HEK293 (cell line): ENCODE measurements at regions not wholly inside any gene's neighbourhood (a gene's known extent, or its start where the extent isn't known, plus 50 kb on each side); places are given as distances from the start of the nearest gene placed in this dataset.

Source experiments
- GLI4 ChIP-seq: fragments of 450-650 bp; formaldehyde crosslinking; IDR thresholded peaks from 2 replicates; pipeline ENCODE4 v1.5.1; 2016; ENCODE audit warnings: missing biosample characterization, missing genetic modification characterization
- IKZF3 ChIP-seq: fragments of 450-650 bp; IDR thresholded peaks from 2 replicates; pipeline ENCODE4 v1.5.0; 2018; ENCODE audit warnings: missing biosample characterization, mild to moderate bottlenecking, missing genetic modification characterization, moderate library complexity
- MZF1 ChIP-seq: fragments of 450-650 bp; formaldehyde crosslinking; IDR thresholded peaks from 2 replicates; pipeline ENCODE4 v1.5.1; 2017; ENCODE audit warnings: missing biosample characterization, missing genetic modification characterization, borderline replicate concordance
- ZBTB17 ChIP-seq: fragments of 450-650 bp; formaldehyde crosslinking; IDR thresholded peaks from 2 replicates; pipeline ENCODE4 v1.5.1; 2016; ENCODE audit warnings: missing biosample characterization, missing genetic modification characterization
- ZNF274 ChIP-seq, 2 experiments: fragments of 200-500 bp in 1 of 2; fragments of 450-650 bp in 1 of 2; sonication (Bioruptor generic) in 1 of 2; formaldehyde crosslinking in 1 of 2; IDR thresholded peaks; 2 replicates each; pipeline versions ENCODE4 v1.5.1 to v1.6.1; 2014 to 2016; ENCODE audit warnings: borderline replicate concordance in 1 of 2, inconsistent platforms in 1 of 2, low read length in 1 of 2, missing biosample characterization in 1 of 2, missing genetic modification characterization in 1 of 2
- ZNF501 ChIP-seq: fragments of 450-650 bp; formaldehyde crosslinking; IDR thresholded peaks from 2 replicates; pipeline ENCODE4 v1.5.1; 2016; ENCODE audit warnings: missing biosample characterization, missing genetic modification characterization
- ZNF677 ChIP-seq: fragments of 450-650 bp; IDR thresholded peaks from 2 replicates; pipeline ENCODE4 v1.5.0; 2018; ENCODE audit warnings: missing biosample characterization, mild to moderate bottlenecking, missing genetic modification characterization, moderate library complexity
- ZNF776 ChIP-seq: fragments of 450-650 bp; formaldehyde crosslinking; IDR thresholded peaks from 2 replicates; pipeline ENCODE4 v1.5.0; 2017; ENCODE audit warnings: missing biosample characterization, missing genetic modification characterization, borderline replicate concordance
- TF ChIP-seq, protein P1 (sequence below): fragments of 450-650 bp; formaldehyde crosslinking; IDR thresholded peaks from 2 replicates; pipeline ENCODE4 v1.5.1; 2016; ENCODE audit warnings: missing biosample characterization, missing genetic modification characterization
- TF ChIP-seq, protein P2 (sequence below): fragments of 450-650 bp; formaldehyde crosslinking; IDR thresholded peaks from 2 replicates; pipeline ENCODE4 v1.5.1; 2016; ENCODE audit warnings: missing biosample characterization, missing genetic modification characterization

DNA sequence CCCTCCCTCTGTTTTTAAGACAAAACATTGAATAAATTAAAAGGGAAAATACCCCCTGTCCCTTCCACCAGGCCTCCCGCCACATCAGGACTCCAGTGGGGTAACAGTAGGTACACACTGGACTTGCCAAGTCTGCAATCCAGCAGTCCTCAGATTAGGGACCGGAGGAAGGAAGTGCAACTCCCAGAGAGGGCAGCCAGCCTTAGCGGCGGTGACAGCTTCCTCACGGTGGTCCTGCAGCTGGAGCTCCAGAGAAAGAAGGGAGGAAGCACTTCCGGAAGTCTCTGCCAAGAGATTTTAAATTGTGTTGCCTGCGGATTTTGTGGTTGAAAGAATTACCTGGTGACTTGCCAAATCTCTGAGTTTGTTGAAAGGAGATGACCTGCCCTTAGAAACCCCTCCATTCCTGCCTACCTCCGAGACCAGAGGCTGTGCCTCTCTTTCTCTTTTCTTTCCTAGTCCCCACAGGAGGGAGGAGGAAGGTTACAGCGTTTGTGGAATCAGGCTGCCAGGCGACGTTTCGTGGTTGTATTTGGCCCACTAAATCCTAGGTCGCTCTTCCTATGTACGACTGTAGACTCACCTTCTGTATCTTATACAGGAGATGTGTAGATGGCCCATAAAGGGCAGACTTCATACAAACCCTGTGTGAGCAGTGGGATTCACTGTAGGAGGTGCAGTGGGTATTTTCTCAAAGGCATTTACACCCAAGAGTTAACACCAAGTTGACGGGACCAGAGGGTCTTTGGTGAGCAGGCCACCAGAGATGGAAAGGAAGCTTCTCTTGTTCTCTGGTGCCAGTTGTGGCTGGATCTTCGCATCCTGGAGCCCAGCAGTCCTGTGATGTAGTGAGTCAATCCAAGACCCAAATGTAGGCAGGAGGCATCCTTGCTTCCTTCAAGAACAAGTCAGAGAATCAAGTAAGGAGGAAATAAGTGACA is 77.9 kb downstream of the INSIG1 start:
- TF ChIP-seq MZF1 (tag by site-specific recombination) (no peak), IKZF3 (tag by site-specific recombination) (no peak), ZBTB17 (tag by site-specific recombination) (no peak), ZNF274 (IDR thresholded peaks at IDR 0.05; ENCODE audit: low read length) (no peak), ZNF274 (tag by site-specific recombination; IDR thresholded peaks at IDR 0.05; ENCODE audit: borderline replicate concordance) (no peak), ZNF501 (tag by site-specific recombination) (no peak), ZNF677 (tag by site-specific recombination) (no peak), GLI4 (tag by site-specific recombination) (no peak), ZNF776 (tag by site-specific recombination) (no peak)
- TF ChIP-seq, protein P1, sequence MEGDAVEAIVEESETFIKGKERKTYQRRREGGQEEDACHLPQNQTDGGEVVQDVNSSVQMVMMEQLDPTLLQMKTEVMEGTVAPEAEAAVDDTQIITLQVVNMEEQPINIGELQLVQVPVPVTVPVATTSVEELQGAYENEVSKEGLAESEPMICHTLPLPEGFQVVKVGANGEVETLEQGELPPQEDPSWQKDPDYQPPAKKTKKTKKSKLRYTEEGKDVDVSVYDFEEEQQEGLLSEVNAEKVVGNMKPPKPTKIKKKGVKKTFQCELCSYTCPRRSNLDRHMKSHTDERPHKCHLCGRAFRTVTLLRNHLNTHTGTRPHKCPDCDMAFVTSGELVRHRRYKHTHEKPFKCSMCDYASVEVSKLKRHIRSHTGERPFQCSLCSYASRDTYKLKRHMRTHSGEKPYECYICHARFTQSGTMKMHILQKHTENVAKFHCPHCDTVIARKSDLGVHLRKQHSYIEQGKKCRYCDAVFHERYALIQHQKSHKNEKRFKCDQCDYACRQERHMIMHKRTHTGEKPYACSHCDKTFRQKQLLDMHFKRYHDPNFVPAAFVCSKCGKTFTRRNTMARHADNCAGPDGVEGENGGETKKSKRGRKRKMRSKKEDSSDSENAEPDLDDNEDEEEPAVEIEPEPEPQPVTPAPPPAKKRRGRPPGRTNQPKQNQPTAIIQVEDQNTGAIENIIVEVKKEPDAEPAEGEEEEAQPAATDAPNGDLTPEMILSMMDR = no peak
- TF ChIP-seq, protein P2, sequence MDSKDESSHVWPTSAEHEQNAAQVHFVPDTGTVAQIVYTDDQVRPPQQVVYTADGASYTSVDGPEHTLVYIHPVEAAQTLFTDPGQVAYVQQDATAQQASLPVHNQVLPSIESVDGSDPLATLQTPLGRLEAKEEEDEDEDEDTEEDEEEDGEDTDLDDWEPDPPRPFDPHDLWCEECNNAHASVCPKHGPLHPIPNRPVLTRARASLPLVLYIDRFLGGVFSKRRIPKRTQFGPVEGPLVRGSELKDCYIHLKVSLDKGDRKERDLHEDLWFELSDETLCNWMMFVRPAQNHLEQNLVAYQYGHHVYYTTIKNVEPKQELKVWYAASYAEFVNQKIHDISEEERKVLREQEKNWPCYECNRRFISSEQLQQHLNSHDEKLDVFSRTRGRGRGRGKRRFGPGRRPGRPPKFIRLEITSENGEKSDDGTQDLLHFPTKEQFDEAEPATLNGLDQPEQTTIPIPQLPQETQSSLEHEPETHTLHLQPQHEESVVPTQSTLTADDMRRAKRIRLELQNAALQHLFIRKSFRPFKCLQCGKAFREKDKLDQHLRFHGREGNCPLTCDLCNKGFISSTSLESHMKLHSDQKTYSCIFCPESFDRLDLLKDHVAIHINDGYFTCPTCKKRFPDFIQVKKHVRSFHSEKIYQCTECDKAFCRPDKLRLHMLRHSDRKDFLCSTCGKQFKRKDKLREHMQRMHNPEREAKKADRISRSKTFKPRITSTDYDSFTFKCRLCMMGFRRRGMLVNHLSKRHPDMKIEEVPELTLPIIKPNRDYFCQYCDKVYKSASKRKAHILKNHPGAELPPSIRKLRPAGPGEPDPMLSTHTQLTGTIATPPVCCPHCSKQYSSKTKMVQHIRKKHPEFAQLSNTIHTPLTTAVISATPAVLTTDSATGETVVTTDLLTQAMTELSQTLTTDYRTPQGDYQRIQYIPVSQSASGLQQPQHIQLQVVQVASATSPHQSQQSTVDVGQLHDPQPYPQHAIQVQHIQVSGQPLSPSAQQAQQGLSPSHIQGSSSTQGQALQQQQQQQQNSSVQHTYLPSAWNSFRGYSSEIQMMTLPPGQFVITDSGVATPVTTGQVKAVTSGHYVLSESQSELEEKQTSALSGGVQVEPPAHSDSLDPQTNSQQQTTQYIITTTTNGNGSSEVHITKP (tag by site-specific recombination) = no peak
